ENCODE measurements at regions not wholly inside any gene's neighbourhood (a gene's known extent, or its start where the extent isn't known, plus 50 kb on each side); places are given as distances from the start of the nearest gene placed in this dataset.

GRCh38 chr10:121189066-121189465 is 337.9 kb downstream of the WDR11 start:
- TF ChIP-seq CTCF (IDR thresholded peaks at IDR 0.05; ENCODE audit: low read depth, low read length, missing control alignments) = no peak
- no peak for DNase-seq (ENCODE audit: low read depth)
- H3K4me3 ChIP-seq (ENCODE audit: low read depth, low read length) = no peak overlapping the region

GRCh38 chr10:121194696-121195523 is 343.7 kb downstream of the WDR11 start:
- no peak overlapping the region for H3K4me3 ChIP-seq (ENCODE audit: low read depth, low read length)
- DNase-seq (ENCODE audit: low read depth) = no peak
- TF ChIP-seq CTCF (IDR thresholded peaks at IDR 0.05; ENCODE audit: low read depth, low read length, missing control alignments) = no peak

GRCh38 chr10:121195524-121195910 is 344.4 kb downstream of the WDR11 start:
- TF ChIP-seq CTCF (IDR thresholded peaks at IDR 0.05; ENCODE audit: low read depth, low read length, missing control alignments) = no peak
- no peak for DNase-seq (ENCODE audit: low read depth)
- H3K4me3 ChIP-seq (ENCODE audit: low read depth, low read length) = no peak overlapping the region

GRCh38 chr10:121199081-121199480 is 347.9 kb downstream of the WDR11 start:
- no peak overlapping the region for H3K4me3 ChIP-seq (ENCODE audit: low read depth, low read length)
- TF ChIP-seq CTCF (IDR thresholded peaks at IDR 0.05; ENCODE audit: low read depth, low read length, missing control alignments) = no peak
- no peak for DNase-seq (ENCODE audit: low read depth)

GRCh38 chr10:121205625-121206024 is 354.5 kb downstream of the WDR11 start:
- DNase-seq (ENCODE audit: low read depth) = no peak
- TF ChIP-seq CTCF (IDR thresholded peaks at IDR 0.05; ENCODE audit: low read depth, low read length, missing control alignments) = no peak
- no peak overlapping the region for H3K4me3 ChIP-seq (ENCODE audit: low read depth, low read length)

- no peak for TF ChIP-seq CTCF (IDR thresholded peaks at IDR 0.05; ENCODE audit: low read depth, low read length, missing control alignments)
- no peak for DNase-seq (ENCODE audit: low read depth)
- no peak overlapping the region for H3K4me3 ChIP-seq (ENCODE audit: low read depth, low read length)
Observed at GRCh38 chr10:121211446-121211845, 360.3 kb downstream of the WDR11 start.

- TF ChIP-seq CTCF (IDR thresholded peaks at IDR 0.05; ENCODE audit: low read depth, low read length, missing control alignments) = no peak
- no peak overlapping the region for H3K4me3 ChIP-seq (ENCODE audit: low read depth, low read length)
- DNase-seq (ENCODE audit: low read depth) = no peak
Observed at GRCh38 chr10:121213437-121213836, 362.3 kb downstream of the WDR11 start.
